DND-41 (cell line): ENCODE measurements at regions not wholly inside any gene's neighbourhood (a gene's known extent, or its start where the extent isn't known, plus 50 kb on each side); places are given as distances from the start of the nearest gene placed in this dataset.

Experiments used
- EZH2 ChIP-seq: IDR thresholded peaks from 3 replicates; pipeline ENCODE4 v1.6.1; 2012; ENCODE audit warnings: borderline replicate concordance, low read depth, mild to moderate bottlenecking, moderate library complexity, low read length, inconsistent platforms; ENCODE audit not compliant: severe bottlenecking
- TF ChIP-seq, protein P1 (sequence below): IDR thresholded peaks from 2 replicates; pipeline ENCODE4 v1.5.1; 2012; ENCODE audit warnings: borderline replicate concordance, low read length, moderate library complexity, mild to moderate bottlenecking; ENCODE audit not compliant: poor library complexity, severe bottlenecking; ENCODE audit errors: extremely low read depth

DNA sequence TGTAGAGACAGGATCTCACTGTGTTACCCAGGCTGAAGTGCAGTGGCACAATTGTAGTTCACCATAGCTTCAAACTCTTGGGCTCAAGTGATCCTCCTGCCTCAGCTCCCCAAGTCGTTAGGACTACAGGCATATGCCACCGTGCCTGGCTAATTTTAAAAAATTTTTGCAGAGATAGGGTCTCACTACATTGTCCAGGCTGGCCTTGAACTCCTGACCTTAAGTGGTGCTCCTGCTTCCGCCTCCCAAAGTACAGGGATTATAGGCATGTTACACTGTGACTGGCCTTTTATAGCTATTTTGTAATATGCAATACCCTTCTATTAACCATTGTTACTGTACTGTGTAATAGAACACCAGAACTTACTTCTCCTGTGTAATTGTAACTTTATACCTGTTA is 139.3 kb upstream of the ZNF267 start:
- TF ChIP-seq, protein P1, sequence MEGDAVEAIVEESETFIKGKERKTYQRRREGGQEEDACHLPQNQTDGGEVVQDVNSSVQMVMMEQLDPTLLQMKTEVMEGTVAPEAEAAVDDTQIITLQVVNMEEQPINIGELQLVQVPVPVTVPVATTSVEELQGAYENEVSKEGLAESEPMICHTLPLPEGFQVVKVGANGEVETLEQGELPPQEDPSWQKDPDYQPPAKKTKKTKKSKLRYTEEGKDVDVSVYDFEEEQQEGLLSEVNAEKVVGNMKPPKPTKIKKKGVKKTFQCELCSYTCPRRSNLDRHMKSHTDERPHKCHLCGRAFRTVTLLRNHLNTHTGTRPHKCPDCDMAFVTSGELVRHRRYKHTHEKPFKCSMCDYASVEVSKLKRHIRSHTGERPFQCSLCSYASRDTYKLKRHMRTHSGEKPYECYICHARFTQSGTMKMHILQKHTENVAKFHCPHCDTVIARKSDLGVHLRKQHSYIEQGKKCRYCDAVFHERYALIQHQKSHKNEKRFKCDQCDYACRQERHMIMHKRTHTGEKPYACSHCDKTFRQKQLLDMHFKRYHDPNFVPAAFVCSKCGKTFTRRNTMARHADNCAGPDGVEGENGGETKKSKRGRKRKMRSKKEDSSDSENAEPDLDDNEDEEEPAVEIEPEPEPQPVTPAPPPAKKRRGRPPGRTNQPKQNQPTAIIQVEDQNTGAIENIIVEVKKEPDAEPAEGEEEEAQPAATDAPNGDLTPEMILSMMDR, result no peak
- TF ChIP-seq EZH2, result no peak
